Vagina (tissue), 2 donors: ENCODE measurements at regions not wholly inside any gene's neighbourhood (a gene's known extent, or its start where the extent isn't known, plus 50 kb on each side); places are given as distances from the start of the nearest gene placed in this dataset.

Source experiments
- POLR2A ChIP-seq, 2 donors: fragments of 450-650 bp; IDR thresholded peaks; one replicate each; pipeline ENCODE4 v1.6.1; 2017; ENCODE audit warnings: antibody characterized with exemption in 2 of 2, mild to moderate bottlenecking in 2 of 2, moderate library complexity in 2 of 2
- TF ChIP-seq, protein P1 (sequence below), 3 experiments: fragments of 450-650 bp in 2 of 3; fragments of 200-600 bp in 1 of 3; sonication (generic) in 1 of 3; IDR thresholded peaks; one replicate each; pipeline ENCODE4 v1.5.1; 2017 to 2019; ENCODE audit warnings: antibody characterized with exemption in 3 of 3, mild to moderate bottlenecking in 2 of 3, moderate library complexity in 2 of 3

DNA sequence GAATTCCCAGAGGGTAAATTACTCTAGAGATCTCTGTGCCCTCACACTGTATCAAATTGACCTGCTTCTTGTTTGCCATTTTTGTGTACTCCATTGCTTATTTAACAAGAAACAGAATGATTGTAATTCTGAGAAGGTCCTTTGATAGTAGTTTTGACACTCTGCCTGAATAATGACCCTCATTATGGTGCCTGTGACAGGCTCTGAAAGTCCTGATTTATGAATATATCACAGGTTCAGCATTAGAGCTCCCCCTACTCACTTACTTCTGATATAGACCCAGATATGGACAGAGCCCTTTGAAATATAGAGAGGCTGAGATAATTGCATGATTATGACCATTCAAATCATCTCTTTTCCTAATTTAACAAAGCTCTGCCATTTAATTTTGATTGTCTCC is 465.2 kb downstream of the MDFIC start:
- TF ChIP-seq, protein P1, sequence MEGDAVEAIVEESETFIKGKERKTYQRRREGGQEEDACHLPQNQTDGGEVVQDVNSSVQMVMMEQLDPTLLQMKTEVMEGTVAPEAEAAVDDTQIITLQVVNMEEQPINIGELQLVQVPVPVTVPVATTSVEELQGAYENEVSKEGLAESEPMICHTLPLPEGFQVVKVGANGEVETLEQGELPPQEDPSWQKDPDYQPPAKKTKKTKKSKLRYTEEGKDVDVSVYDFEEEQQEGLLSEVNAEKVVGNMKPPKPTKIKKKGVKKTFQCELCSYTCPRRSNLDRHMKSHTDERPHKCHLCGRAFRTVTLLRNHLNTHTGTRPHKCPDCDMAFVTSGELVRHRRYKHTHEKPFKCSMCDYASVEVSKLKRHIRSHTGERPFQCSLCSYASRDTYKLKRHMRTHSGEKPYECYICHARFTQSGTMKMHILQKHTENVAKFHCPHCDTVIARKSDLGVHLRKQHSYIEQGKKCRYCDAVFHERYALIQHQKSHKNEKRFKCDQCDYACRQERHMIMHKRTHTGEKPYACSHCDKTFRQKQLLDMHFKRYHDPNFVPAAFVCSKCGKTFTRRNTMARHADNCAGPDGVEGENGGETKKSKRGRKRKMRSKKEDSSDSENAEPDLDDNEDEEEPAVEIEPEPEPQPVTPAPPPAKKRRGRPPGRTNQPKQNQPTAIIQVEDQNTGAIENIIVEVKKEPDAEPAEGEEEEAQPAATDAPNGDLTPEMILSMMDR (IDR thresholded peaks at IDR 0.05), result no peak
- TF ChIP-seq POLR2A (IDR thresholded peaks at IDR 0.05), result no peak
